ENCODE measurements at regions not wholly inside any gene's neighbourhood (a gene's known extent, or its start where the extent isn't known, plus 50 kb on each side); places are given as distances from the start of the nearest gene placed in this dataset.

DNA sequence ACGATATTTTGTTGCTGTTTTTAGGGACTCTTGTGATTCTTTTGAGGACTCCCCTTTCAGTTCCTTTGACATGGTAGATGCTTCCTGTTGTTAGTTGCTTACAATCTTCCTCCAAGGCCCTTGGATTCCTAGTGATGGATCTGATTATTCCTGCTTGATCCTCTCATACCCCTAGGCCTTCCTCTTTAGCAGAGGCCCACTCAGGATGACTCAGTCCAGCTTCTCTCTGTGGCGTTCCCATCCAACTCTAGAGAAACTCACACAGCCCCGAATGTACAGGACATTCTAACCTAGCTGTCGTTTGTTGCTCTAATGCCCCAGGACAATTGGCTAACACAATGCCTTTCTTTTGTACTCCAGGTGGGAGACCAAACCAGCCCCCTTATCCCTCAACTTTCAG, 191.4 kb downstream of the POSTN start:
- DNase-seq (ENCODE audit: low read depth) = no peak
- H3K4me3 ChIP-seq (ENCODE audit: low read depth, low read length) = no peak overlapping the region
- TF ChIP-seq, protein P1, sequence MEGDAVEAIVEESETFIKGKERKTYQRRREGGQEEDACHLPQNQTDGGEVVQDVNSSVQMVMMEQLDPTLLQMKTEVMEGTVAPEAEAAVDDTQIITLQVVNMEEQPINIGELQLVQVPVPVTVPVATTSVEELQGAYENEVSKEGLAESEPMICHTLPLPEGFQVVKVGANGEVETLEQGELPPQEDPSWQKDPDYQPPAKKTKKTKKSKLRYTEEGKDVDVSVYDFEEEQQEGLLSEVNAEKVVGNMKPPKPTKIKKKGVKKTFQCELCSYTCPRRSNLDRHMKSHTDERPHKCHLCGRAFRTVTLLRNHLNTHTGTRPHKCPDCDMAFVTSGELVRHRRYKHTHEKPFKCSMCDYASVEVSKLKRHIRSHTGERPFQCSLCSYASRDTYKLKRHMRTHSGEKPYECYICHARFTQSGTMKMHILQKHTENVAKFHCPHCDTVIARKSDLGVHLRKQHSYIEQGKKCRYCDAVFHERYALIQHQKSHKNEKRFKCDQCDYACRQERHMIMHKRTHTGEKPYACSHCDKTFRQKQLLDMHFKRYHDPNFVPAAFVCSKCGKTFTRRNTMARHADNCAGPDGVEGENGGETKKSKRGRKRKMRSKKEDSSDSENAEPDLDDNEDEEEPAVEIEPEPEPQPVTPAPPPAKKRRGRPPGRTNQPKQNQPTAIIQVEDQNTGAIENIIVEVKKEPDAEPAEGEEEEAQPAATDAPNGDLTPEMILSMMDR (IDR thresholded peaks at IDR 0.05; ENCODE audit: insufficient read depth, low read depth, low read length) = no peak

GRCh38 chr13:37406031-37406430, 192.5 kb downstream of the POSTN start:
- no peak overlapping the region for H3K4me3 ChIP-seq (ENCODE audit: low read depth, low read length)
- TF ChIP-seq, protein P1 (IDR thresholded peaks at IDR 0.05; ENCODE audit: insufficient read depth, low read depth, low read length) = no peak
- DNase-seq (ENCODE audit: low read depth) = no peak

DNA sequence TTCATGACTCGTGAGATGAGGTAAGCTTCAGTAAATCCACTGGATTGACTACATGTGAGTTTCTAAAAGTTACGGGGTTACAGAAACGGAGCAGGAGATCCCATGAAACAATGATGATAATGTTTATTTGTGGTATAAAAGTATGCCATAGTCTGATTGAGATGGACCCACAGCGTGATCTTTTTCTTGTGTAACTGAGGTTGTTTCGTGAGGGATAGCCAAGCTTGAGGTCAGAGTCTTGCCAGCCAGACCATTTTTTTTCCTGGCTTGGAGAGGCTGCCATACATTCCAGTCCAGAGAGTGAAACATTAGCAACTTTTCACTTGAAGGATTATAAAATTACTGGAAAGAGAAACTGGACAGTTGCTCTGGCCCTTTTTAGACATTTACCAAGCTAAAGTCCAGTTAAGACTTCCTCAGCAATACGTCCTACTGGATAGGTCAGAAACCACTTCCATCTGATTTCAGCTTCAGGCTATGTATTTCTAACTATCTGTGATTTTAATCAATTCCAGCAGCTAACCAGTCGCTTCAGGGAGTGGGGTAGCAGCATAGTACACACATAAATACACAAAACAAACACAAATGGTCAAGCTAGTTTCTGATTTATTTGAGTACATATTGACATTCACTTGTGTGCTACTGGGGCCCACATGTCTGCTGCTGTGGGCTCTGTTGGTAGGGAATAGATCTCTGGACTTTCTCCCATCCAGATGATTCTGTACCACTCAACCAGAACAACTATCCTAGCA, 194.6 kb downstream of the POSTN start:
- TF ChIP-seq, protein P1 (IDR thresholded peaks at IDR 0.05; ENCODE audit: insufficient read depth, low read depth, low read length) = no peak
- peak; percentile 54 for DNase-seq (ENCODE audit: low read depth)
- no peak overlapping the region for H3K4me3 ChIP-seq (ENCODE audit: low read depth, low read length)

DNA sequence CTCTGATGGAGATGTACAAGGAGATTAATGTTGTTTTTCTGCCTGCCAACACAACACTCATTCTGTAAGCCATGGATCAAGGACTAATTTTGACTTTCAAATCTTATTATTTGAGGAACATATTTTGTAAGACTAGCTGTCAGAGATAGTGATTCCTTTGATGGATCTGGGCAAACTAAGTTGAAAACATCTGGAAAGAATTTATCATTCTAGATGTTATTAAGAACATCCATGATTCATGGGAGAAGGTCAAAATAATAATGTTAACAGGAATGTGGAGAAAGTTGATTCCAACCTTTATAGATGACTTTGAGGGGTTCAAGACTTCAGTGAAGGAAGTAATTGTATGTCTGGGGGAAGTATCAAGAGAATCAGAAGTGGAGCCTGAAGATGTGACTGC, 196.8 kb downstream of the POSTN start:
- no peak for DNase-seq (ENCODE audit: low read depth)
- H3K4me3 ChIP-seq (ENCODE audit: low read depth, low read length) = no peak overlapping the region
- TF ChIP-seq, protein P1 (IDR thresholded peaks at IDR 0.05; ENCODE audit: insufficient read depth, low read depth, low read length) = no peak

DNA sequence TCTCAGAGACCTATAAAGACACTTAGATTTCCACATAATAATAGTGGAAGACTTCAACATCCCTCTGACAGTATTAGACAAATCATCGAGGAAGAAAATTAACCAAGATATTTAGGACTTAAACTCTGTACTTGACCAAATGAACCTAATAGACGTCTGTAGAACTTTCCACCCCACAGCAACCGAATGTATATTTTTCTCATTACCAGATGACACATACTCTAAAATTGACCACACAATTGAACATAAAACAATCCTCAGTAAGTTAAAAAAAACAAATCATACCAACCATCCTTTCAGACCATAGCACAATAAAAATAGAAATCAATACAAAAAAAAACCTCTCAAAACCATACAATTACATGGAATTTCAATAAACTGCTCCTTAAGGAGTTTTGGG, 201.0 kb downstream of the POSTN start:
- DNase-seq (ENCODE audit: low read depth) = no peak
- TF ChIP-seq, protein P1 (IDR thresholded peaks at IDR 0.05; ENCODE audit: insufficient read depth, low read depth, low read length) = no peak
- H3K4me3 ChIP-seq (ENCODE audit: low read depth, low read length) = no peak overlapping the region

DNA sequence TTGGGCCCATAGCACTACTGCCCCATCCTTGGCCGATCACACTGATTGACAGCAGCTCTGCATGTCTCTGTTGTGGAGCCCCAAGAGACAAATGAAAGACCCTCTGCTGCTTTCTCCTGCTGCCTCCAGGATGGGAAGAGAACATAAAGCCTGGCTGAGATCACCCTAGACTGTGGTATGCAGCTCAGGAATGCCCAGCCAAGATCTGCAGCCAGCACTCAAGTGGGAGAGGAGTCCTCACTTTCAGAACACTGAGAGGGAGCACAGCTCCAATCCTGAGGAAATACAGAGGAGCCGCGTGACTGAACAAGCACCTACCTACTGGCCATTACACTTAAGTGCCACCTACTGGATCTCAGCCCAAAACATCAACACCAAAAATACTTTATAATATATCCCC, 203.0 kb downstream of the POSTN start:
- no peak overlapping the region for H3K4me3 ChIP-seq (ENCODE audit: low read depth, low read length)
- TF ChIP-seq, protein P1 (IDR thresholded peaks at IDR 0.05; ENCODE audit: insufficient read depth, low read depth, low read length) = no peak
- no peak for DNase-seq (ENCODE audit: low read depth)

- TF ChIP-seq, protein P1 (IDR thresholded peaks at IDR 0.05; ENCODE audit: insufficient read depth, low read depth, low read length) = no peak
- no peak for DNase-seq (ENCODE audit: low read depth)
Measured at GRCh38 chr13:37392389-37392788, 206.2 kb downstream of the POSTN start.

More at GRCh38 chr13:37392389-37392788, 206.2 kb downstream of the POSTN start:
- H3K4me3 ChIP-seq (ENCODE audit: low read depth, low read length) = no peak overlapping the region
